Keratinocyte (primary cell): ENCODE measurements at regions not wholly inside any gene's neighbourhood (a gene's known extent, or its start where the extent isn't known, plus 50 kb on each side); places are given as distances from the start of the nearest gene placed in this dataset.

Source experiments
- CTCF ChIP-seq, 3 experiments: IDR thresholded peaks in 1 of 3; conservative IDR thresholded peaks in 1 of 3; optimal IDR thresholded peaks in 1 of 3; 2 replicates in 2 of 3; 3 replicates in 1 of 3; pipeline versions ENCODE3 to v1.5.1; 2011; ENCODE audit warnings: low read length in 3 of 3, mild to moderate bottlenecking in 3 of 3, moderate library complexity in 2 of 3, control low read depth in 1 of 3, inconsistent platforms in 1 of 3; ENCODE audit not compliant: insufficient read depth in 2 of 3; ENCODE audit errors: extremely low read depth in 1 of 3
- EZH2 ChIP-seq: IDR thresholded peaks from one replicate; pipeline ENCODE4 v1.6.1; 2012; ENCODE audit warnings: inconsistent platforms, mild to moderate bottlenecking, low read length, moderate library complexity

GRCh38 chr9:2972475-2972874, 128.6 kb upstream of the PUM3 start:
- TF ChIP-seq CTCF (optimal IDR thresholded peaks at IDR 0.05 in 1 of 3, IDR thresholded peaks at IDR 0.05 in 1 of 3, conservative IDR thresholded peaks at IDR 0.05 in 1 of 3; ENCODE audit: extremely low read depth in 1 of 3, insufficient read depth in 2 of 3, low read length in 3 of 3) (no peak), EZH2 (no peak)
